ENCODE measurements at regions not wholly inside any gene's neighbourhood (a gene's known extent, or its start where the extent isn't known, plus 50 kb on each side); places are given as distances from the start of the nearest gene placed in this dataset.

- TF ChIP-seq CTCF (IDR thresholded peaks at IDR 0.05) (no peak), POLR2A (IDR thresholded peaks at IDR 0.05) (no peak)
Measured at GRCh38 chr3:178343433-178344038, 192.7 kb upstream of the KCNMB2 start.

Measured in thyroid gland (tissue), 4 donors.